ENCODE measurements at regions not wholly inside any gene's neighbourhood (a gene's known extent, or its start where the extent isn't known, plus 50 kb on each side); places are given as distances from the start of the nearest gene placed in this dataset.
"Not testable (repeated sequence)": the region's sequence is repeated elsewhere in the genome, so short reads cannot be mapped to it uniquely, and the experiment has no call there.

DNA sequence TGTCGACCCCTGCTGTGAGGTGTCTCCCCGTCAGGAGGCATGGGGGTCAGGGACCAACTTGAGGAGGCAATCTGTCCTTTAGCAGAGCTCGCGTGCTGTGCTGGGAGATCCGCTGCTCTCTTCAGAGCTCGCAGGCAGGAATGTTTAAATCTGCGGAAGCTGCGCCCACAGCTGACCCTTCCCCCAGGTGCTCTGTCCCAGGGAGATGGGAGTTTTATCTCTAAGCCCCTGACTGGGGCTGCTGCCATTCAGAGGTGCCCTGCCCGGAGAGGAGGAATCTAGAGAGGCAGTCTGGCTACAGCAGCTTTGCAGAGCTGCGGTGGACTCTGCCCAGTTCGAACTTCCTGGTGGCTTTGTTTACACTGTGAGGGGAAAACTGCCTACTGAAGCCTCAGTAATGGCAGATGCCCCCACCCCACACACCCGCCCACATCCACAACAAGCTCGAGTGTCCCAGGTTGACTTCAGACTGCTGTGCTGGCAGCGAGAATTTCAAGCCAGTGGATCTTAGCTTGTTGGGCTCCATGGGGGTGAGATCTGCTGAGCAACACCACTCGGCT is 133.1 kb downstream of the CENPC start:
- FAIRE-seq; H2AFZ ChIP-seq (ENCODE audit: low read length); H3K27me3 ChIP-seq (ENCODE audit: control insufficient read depth in 1 of 2, insufficient read depth in 2 of 2, low read length in 2 of 2); POLR2A ChIA-PET; H3K27ac ChIP-seq (ENCODE audit: extremely low read length, insufficient read depth, low read length); H3K9me3 ChIP-seq (ENCODE audit: low read length); intact Hi-C loops (cut with micrococcal nuclease; ENCODE audit: unreplicated experiment); CTCF ChIA-PET (ENCODE audit: low intra/inter-chr PET ratio, low total read pairs); H4K20me1 ChIP-seq (ENCODE audit: insufficient read depth, low read length); H3K9ac ChIP-seq (ENCODE audit: insufficient read depth, low read depth, low read length); H3K36me3 ChIP-seq (replicated peaks in 1 of 2; ENCODE audit: control insufficient read depth in 1 of 2, insufficient read depth in 2 of 2, low read length in 2 of 2); BruUV-seq (replicated peaks); in situ Hi-C loops (cut with HindIII; ENCODE audit: extremely low pct_ligation_motif_present, low pct_unique_long_range_greater_than_20kb); H3K79me2 ChIP-seq (ENCODE audit: insufficient read depth, low read length); TF ChIP-seq FOXA1 (IDR thresholded peaks at IDR 0.05): not testable (repeated sequence)
- ATAC-seq (peak; percentile 93), DNase-seq (ENCODE audit: low spot score) (peak; percentile 24)
- Histone ChIP-seq H3K4me1 (ENCODE audit: insufficient read depth, low read length) (peaks cover 14% of the 10 kb centered on the region), H3K4me2 (ENCODE audit: low read depth, low read length) (peak overlapping the region; percentile 50), H3K4me3 (replicated peaks in 1 of 3; ENCODE audit: insufficient read depth in 1 of 3, low read depth in 2 of 3, low read length in 3 of 3) (peak overlapping the region in 2 of 3 experiments; percentile 29 to 42; a peak in 4 of 6 replicates)
- 11% methylated on average over 5 of the region's 15 CpGs for WGBS (ENCODE audit: low lambda C conversion rate)
- TF ChIP-seq ZMYM4 (CRISPR knock-in tag; IDR thresholded peaks at IDR 0.05) (peak; percentile 45; the same call in 1 of the 2 replicates), ZNF331 (CRISPR knock-in tag; IDR thresholded peaks at IDR 0.05) (0 out of 2 replicates have a peak, but pooled peaks have one; percentile 32), ZFY (CRISPR knock-in tag; IDR thresholded peaks at IDR 0.05) (peak; percentile 33; the same call in 1 of the 2 replicates), DMAP1 (CRISPR knock-in tag; IDR thresholded peaks at IDR 0.05) (0 out of 2 replicates have a peak, but pooled peaks have one; percentile 36), FOXA1 (CRISPR knock-in tag; IDR thresholded peaks at IDR 0.05) (peak; percentile 75), HOXA3 (CRISPR knock-in tag; IDR thresholded peaks at IDR 0.05) (peak; percentile 51; the same call in 1 of the 2 replicates), ELF3 (CRISPR knock-in tag; IDR thresholded peaks at IDR 0.05) (peak; percentile 94), HNF4A (CRISPR knock-in tag; IDR thresholded peaks at IDR 0.05) (peak; percentile 69), YEATS4 (CRISPR knock-in tag; IDR thresholded peaks at IDR 0.05; ENCODE audit: borderline replicate concordance) (peak; percentile 58; the same call in 1 of the 2 replicates), FOXA3 (CRISPR knock-in tag; IDR thresholded peaks at IDR 0.05) (peak; percentile 78), KDM6A (CRISPR knock-in tag; IDR thresholded peaks at IDR 0.05; ENCODE audit: low read depth) (0 out of 2 replicates have a peak, but pooled peaks have one; percentile 32), ZNF292 (CRISPR knock-in tag; IDR thresholded peaks at IDR 0.05; ENCODE audit: borderline replicate concordance, low read depth) (peak; percentile 91), ELF1 (CRISPR knock-in tag; IDR thresholded peaks at IDR 0.05) (peak; percentile 55), PHF20 (CRISPR knock-in tag; IDR thresholded peaks at IDR 0.05) (0 out of 2 replicates have a peak, but pooled peaks have one; percentile 33), DPF2 (CRISPR knock-in tag; IDR thresholded peaks at IDR 0.05; ENCODE audit: borderline replicate concordance, low read depth) (0 out of 2 replicates have a peak, but pooled peaks have one; percentile 36)
- TF ChIP-seq, protein P1, sequence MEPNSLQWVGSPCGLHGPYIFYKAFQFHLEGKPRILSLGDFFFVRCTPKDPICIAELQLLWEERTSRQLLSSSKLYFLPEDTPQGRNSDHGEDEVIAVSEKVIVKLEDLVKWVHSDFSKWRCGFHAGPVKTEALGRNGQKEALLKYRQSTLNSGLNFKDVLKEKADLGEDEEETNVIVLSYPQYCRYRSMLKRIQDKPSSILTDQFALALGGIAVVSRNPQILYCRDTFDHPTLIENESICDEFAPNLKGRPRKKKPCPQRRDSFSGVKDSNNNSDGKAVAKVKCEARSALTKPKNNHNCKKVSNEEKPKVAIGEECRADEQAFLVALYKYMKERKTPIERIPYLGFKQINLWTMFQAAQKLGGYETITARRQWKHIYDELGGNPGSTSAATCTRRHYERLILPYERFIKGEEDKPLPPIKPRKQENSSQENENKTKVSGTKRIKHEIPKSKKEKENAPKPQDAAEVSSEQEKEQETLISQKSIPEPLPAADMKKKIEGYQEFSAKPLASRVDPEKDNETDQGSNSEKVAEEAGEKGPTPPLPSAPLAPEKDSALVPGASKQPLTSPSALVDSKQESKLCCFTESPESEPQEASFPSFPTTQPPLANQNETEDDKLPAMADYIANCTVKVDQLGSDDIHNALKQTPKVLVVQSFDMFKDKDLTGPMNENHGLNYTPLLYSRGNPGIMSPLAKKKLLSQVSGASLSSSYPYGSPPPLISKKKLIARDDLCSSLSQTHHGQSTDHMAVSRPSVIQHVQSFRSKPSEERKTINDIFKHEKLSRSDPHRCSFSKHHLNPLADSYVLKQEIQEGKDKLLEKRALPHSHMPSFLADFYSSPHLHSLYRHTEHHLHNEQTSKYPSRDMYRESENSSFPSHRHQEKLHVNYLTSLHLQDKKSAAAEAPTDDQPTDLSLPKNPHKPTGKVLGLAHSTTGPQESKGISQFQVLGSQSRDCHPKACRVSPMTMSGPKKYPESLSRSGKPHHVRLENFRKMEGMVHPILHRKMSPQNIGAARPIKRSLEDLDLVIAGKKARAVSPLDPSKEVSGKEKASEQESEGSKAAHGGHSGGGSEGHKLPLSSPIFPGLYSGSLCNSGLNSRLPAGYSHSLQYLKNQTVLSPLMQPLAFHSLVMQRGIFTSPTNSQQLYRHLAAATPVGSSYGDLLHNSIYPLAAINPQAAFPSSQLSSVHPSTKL (CRISPR knock-in tag; IDR thresholded peaks at IDR 0.05) = 0 out of 2 replicates have a peak, but pooled peaks have one; percentile 52
- TF ChIP-seq, protein P2, sequence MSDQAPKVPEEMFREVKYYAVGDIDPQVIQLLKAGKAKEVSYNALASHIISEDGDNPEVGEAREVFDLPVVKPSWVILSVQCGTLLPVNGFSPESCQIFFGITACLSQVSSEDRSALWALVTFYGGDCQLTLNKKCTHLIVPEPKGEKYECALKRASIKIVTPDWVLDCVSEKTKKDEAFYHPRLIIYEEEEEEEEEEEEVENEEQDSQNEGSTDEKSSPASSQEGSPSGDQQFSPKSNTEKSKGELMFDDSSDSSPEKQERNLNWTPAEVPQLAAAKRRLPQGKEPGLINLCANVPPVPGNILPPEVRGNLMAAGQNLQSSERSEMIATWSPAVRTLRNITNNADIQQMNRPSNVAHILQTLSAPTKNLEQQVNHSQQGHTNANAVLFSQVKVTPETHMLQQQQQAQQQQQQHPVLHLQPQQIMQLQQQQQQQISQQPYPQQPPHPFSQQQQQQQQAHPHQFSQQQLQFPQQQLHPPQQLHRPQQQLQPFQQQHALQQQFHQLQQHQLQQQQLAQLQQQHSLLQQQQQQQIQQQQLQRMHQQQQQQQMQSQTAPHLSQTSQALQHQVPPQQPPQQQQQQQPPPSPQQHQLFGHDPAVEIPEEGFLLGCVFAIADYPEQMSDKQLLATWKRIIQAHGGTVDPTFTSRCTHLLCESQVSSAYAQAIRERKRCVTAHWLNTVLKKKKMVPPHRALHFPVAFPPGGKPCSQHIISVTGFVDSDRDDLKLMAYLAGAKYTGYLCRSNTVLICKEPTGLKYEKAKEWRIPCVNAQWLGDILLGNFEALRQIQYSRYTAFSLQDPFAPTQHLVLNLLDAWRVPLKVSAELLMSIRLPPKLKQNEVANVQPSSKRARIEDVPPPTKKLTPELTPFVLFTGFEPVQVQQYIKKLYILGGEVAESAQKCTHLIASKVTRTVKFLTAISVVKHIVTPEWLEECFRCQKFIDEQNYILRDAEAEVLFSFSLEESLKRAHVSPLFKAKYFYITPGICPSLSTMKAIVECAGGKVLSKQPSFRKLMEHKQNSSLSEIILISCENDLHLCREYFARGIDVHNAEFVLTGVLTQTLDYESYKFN (CRISPR knock-in tag; conservative IDR thresholded peaks at IDR 0.05) = peak; percentile 80
- TF ChIP-seq, protein P3, sequence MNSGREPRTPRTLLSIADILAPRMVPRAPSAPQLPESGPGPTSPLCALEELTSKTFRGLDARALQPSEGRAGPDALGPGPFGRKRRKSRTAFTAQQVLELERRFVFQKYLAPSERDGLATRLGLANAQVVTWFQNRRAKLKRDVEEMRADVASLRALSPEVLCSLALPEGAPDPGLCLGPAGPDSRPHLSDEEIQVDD (CRISPR knock-in tag; IDR thresholded peaks at IDR 0.05; ENCODE audit: borderline replicate concordance) = 0 out of 2 replicates have a peak, but pooled peaks have one; percentile 27

Data from HepG2 (cell line).